ENCODE measurements at regions not wholly inside any gene's neighbourhood (a gene's known extent, or its start where the extent isn't known, plus 50 kb on each side); places are given as distances from the start of the nearest gene placed in this dataset.

GRCh38 chr4:134531013-134531412, 329.4 kb upstream of the PABPC4L start:
- TF ChIP-seq CTCF (IDR thresholded peaks at IDR 0.05) (no peak), EP300 (IDR thresholded peaks at IDR 0.05) (no peak), POLR2AphosphoS5 (IDR thresholded peaks at IDR 0.05) (no peak), POLR2A (IDR thresholded peaks at IDR 0.05) (no peak)

Data from gastroesophageal sphincter (tissue), 3 donors.